ENCODE measurements at regions not wholly inside any gene's neighbourhood (a gene's known extent, or its start where the extent isn't known, plus 50 kb on each side); places are given as distances from the start of the nearest gene placed in this dataset.
A peak's percentile ranks its signal among the peaks of the same experiment; 100 is the strongest.
"Not testable (repeated sequence)": the region's sequence is repeated elsewhere in the genome, so short reads cannot be mapped to it uniquely, and the experiment has no call there.

GRCh38 chr9:78383130-78383529, 86.2 kb downstream of the PSAT1 start:
- DNase-seq (ENCODE audit: low spot score) = no peak

- DNase-seq (ENCODE audit: low spot score) = no peak
These were observed 89.4 kb downstream of the PSAT1 start for GRCh38 chr9:78386348-78386747.

- DNase-seq (ENCODE audit: low spot score) = no peak
These were observed 89.8 kb downstream of the PSAT1 start for GRCh38 chr9:78386773-78387172.

DNA sequence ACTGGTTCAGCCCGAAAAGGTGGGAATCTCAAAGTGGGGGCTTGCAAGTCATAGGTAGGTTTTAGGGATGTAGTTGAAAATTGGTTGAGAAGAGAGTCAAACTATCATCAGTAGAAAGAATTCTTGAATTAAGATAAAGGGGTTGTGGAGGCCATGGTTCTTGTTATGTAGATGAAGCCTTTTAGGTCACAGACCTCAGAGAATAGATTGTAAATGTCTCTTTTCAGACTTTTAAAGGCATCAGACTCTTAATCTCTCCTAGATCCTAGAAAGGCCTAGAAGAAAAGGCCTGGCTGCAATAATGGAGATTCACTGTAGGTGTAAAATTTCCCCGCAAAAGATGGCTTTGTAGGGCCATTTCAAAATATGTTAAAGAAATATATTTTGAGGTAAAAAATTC, 96.4 kb downstream of the PSAT1 start:
- no peak for DNase-seq (ENCODE audit: low spot score)

DNA sequence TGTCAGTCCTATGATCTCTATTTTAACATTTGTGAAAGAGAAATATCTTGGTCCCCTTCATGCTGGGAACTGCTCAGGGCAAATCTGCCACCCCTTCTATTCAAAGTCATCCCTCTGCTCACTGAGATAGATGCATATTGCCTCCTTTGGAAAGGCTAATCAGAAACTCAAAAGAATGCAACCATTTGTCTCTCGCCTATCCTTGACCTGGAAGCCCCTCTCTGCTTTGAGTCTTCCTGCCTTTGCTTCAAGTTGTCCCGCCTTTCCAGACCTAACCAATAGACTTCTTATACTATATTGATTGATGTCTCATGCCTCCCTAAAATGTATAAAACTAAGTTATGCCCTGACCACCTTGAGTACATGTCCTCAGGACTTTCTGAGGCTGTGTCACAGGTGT, 97.0 kb downstream of the PSAT1 start:
- no peak for DNase-seq (ENCODE audit: low spot score)

DNA sequence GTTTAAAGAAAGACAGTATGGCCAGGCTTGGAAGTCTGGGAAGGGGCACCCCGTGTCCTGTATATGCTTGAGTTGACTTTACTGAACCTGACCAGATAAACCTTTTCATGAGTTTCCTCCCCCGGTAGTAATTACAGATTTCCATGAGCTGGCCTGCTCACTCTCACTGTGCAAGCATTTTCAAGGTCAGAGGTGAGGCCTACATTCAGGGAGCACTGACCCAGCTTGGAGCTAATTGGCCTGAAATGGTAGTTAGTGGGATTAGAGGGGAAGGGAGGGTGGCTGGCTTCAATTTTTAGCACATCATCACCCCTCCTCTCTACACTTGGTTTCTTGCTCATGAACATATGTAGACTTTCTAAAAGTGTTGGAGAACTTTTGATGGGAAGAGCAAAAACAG, 99.2 kb downstream of the PSAT1 start:
- no peak for DNase-seq (ENCODE audit: low spot score)

DNA sequence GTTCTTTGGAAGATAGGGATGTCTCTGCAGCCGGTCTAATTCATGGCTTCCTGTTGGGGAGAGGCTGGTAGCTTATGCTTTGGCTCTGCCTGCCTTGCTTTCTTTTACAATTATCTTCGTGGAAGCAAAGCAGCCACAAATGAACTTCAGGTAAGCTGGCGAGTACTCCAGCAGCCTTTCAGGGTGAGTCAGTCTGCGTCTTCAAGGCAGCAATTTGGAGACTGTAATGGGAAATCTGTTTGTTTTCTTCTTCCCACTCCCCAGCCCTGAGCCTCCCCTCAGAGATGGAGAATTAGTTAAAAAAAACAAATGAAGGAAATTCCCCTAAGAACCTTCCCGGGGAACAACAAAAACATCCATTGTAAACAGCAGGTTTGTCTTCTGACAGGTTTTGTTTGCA, 100.1 kb downstream of the PSAT1 start:
- no peak for DNase-seq (ENCODE audit: low spot score)

GRCh38 chr9:78397454-78397853, 100.5 kb downstream of the PSAT1 start:
- peak; percentile 58 for DNase-seq (ENCODE audit: low spot score)

GRCh38 chr9:78399153-78399552, 102.2 kb downstream of the PSAT1 start:
- DNase-seq (ENCODE audit: low spot score) = no peak

DNA sequence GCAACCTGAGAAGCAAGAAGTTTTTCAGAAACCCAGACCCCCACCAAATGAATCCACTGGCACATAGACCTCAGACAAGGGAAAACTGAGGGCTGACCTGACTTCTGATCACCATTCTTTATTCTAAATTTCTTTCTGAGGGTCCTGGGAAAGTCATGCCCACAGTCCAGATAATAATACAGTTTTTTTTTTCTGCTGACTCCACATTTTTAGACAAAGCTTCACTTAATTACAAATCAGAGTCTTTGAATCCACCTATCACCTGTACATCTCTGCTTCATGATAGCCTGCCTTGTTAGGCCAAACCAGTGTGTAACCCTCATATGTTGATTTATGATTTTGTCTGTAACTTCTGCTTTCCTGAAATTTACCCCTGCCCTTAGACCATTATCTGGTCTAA, 103.6 kb downstream of the PSAT1 start:
- DNase-seq (ENCODE audit: low spot score) = no peak

GRCh38 chr9:78405461-78405860, 108.5 kb downstream of the PSAT1 start:
- DNase-seq (ENCODE audit: low spot score) = no peak

DNA sequence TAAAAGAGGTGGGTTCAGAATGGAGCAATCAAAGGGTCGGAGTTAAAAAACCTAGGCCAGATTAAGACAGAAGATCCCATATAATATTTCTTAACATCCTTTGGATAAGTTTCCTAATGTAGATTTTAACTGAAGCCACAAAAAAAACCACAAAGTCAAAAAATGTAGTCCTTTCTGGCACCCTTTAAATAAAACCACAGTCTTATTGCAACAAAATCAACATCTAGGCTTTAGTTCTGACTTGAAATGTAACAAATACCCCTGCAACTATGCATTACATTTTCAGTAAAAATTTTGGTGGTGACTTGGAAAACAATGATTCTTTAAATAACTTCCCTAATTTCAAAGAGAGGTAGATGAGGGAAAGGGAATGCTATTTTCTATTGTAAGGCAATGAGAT, 109.2 kb downstream of the PSAT1 start:
- no peak for DNase-seq (ENCODE audit: low spot score)

GRCh38 chr9:78406933-78407332, 110.0 kb downstream of the PSAT1 start:
- no peak for DNase-seq (ENCODE audit: low spot score)

- no peak for DNase-seq (ENCODE audit: low spot score)
These were observed 110.8 kb downstream of the PSAT1 start for GRCh38 chr9:78407636-78408312.

GRCh38 chr9:78408388-78408787, 111.5 kb downstream of the PSAT1 start:
- no peak for DNase-seq (ENCODE audit: low spot score)

GRCh38 chr9:78409928-78410510, 113.1 kb downstream of the PSAT1 start:
- DNase-seq (ENCODE audit: low spot score) = not testable (repeated sequence)

GRCh38 chr9:78422309-78422708, 125.4 kb downstream of the PSAT1 start:
- DNase-seq (ENCODE audit: low spot score) = no peak

DNA sequence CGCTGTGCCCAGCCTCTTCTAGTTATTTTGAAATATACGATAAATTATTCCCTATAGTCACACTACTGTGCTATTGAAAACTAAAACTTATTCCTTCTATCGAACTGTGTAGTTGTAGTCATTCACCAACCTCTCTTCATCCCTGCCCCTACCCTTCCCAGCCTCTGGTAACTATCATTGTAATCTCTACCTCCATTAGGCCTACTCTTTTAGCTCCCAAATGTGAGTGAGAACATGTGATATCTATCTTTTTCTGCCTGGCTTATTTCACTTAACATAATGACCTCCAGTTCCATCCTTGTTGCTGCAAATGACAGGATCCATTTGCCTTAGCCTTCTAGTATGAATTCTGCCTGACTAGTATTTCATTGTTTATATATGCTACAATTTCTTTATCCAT, 127.4 kb downstream of the PSAT1 start:
- no peak for DNase-seq (ENCODE audit: low spot score)

DNA sequence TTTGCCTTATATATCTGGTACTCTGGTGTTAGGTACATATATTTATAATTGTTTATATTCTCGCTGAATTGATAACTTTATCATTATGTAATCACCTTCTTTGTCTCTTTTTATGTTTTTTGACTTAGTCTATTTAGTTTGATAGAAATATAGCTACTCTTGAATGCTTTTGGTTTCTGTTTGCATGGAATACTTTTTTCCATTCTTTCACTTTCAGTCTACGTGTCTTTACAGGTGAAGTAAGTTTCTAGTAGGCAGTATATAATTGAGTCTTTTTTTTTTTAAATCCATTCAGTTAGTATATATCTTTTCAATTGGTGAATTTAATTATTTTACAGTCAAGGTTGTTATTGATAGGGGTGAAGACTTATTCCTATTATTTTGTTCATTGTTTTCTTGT, 131.7 kb downstream of the PSAT1 start:
- DNase-seq (ENCODE audit: low spot score) = no peak

DNA sequence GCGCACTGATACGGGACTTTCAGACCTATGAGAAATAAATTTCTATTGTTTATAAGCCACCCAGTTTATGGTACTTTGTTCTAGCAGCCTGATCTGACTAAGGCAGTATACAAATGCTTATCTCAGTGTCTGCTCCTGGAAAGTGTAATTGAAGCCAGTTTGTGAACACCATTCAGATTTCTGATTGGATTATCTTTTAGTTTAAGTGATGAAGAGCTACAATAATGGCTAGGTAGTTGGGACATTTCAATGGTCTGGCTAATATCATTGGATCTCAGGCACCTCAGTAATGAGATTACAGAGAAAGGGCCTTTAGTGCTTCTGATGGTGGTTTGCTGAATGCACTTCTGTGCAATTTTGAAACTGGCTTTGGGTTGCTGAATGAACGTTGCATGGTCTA, 133.5 kb downstream of the PSAT1 start:
- DNase-seq (ENCODE audit: low spot score) = no peak

- DNase-seq (ENCODE audit: low spot score) = not testable (repeated sequence)
These were observed 134.1 kb downstream of the PSAT1 start for GRCh38 chr9:78431039-78431438.

GRCh38 chr9:78436873-78437272, 139.9 kb downstream of the PSAT1 start:
- DNase-seq (ENCODE audit: low spot score) = no peak

- DNase-seq (ENCODE audit: low spot score) = no peak
These were observed 140.4 kb downstream of the PSAT1 start for GRCh38 chr9:78437296-78437695.

DNA sequence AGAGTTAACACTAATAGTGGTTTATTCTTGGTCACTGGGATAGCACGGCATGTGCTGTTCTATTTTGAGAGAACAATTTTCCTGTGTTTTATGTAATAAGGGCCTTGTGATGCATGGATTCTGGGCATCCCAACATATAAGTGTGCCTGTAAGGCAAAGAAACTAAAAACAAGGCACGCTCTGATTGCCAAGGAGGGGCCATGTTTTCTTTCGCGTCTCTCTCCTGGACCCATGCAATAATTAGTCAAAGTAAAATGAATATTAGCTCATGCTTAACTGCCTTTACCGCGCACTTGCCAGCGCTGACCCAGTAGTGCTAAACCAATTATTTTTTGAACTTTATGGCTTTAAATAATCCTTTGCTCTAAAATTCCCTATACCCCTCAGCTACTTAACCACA, 140.9 kb downstream of the PSAT1 start:
- peak; percentile 43 for DNase-seq (ENCODE audit: low spot score)

Measured in D341Med (cell line).